ENCODE measurements at regions not wholly inside any gene's neighbourhood (a gene's known extent, or its start where the extent isn't known, plus 50 kb on each side); places are given as distances from the start of the nearest gene placed in this dataset.
"Not testable (repeated sequence)": the region's sequence is repeated elsewhere in the genome, so short reads cannot be mapped to it uniquely, and the experiment has no call there.

GRCh38 chr1:149657750-149658149 lies 74.1 kb downstream of the PPIAL4C start:
- H3K4ac ChIP-seq (ENCODE audit: low read depth, low read length); H3K79me2 ChIP-seq (ENCODE audit: control insufficient read depth, insufficient read depth, low read length, poor library complexity); H3K18ac ChIP-seq (ENCODE audit: low read length); H3K9ac ChIP-seq (ENCODE audit: low read length); H4K12ac ChIP-seq (ENCODE audit: low read depth, low read length); H2AK5ac ChIP-seq (ENCODE audit: low read length); H3K79me1 ChIP-seq (ENCODE audit: low read length); H3K4me1 ChIP-seq (ENCODE audit: control insufficient read depth in 1 of 2, insufficient read depth in 2 of 2, low read length in 2 of 2); H2BK12ac ChIP-seq (ENCODE audit: low read length); H3K14ac ChIP-seq (ENCODE audit: low read length); H3K27ac ChIP-seq (ENCODE audit: low read depth, low read length); H3K4me3 ChIP-seq (ENCODE audit: low read depth, low read length); H2BK5ac ChIP-seq (ENCODE audit: low read depth, low read length, poor library complexity); H3K36me3 ChIP-seq (ENCODE audit: control insufficient read depth in 1 of 2, insufficient read depth in 2 of 2, low read length in 2 of 2); H4K91ac ChIP-seq (ENCODE audit: low read depth, low read length); H2AFZ ChIP-seq (ENCODE audit: insufficient read depth, low read length, poor library complexity); H2BK120ac ChIP-seq (ENCODE audit: insufficient read depth, low read length, poor library complexity); H3K23ac ChIP-seq (ENCODE audit: low read length); H3K27me3 ChIP-seq (ENCODE audit: insufficient read depth, low read length); H3K4me2 ChIP-seq (ENCODE audit: low read length); H4K8ac ChIP-seq (ENCODE audit: low read depth, low read length); H3K9me3 ChIP-seq (ENCODE audit: insufficient read depth, low read depth, low read length): not testable (repeated sequence)
- peak; percentile 1 to 68 for DNase-seq
- no CpG with 5 or more reads among the region's 4 CpGs for WGBS (ENCODE audit: extremely low coverage, insufficient coverage, insufficient read length)

GRCh38 chr1:149658175-149658574 lies 74.5 kb downstream of the PPIAL4C start:
- not testable (repeated sequence) for H4K91ac ChIP-seq (ENCODE audit: low read depth, low read length); H3K27ac ChIP-seq (ENCODE audit: low read depth, low read length); H3K36me3 ChIP-seq (ENCODE audit: control insufficient read depth in 1 of 2, insufficient read depth in 2 of 2, low read length in 2 of 2); H3K4ac ChIP-seq (ENCODE audit: low read depth, low read length); H3K4me2 ChIP-seq (ENCODE audit: low read length); H3K23ac ChIP-seq (ENCODE audit: low read length); H2AFZ ChIP-seq (ENCODE audit: insufficient read depth, low read length, poor library complexity); H4K8ac ChIP-seq (ENCODE audit: low read depth, low read length); H3K18ac ChIP-seq (ENCODE audit: low read length); H3K4me1 ChIP-seq (ENCODE audit: control insufficient read depth in 1 of 2, insufficient read depth in 2 of 2, low read length in 2 of 2); H3K9me3 ChIP-seq (ENCODE audit: insufficient read depth, low read depth, low read length); H3K79me2 ChIP-seq (ENCODE audit: control insufficient read depth, insufficient read depth, low read length, poor library complexity); H4K12ac ChIP-seq (ENCODE audit: low read depth, low read length); H2BK5ac ChIP-seq (ENCODE audit: low read depth, low read length, poor library complexity); H2BK12ac ChIP-seq (ENCODE audit: low read length); H2BK120ac ChIP-seq (ENCODE audit: insufficient read depth, low read length, poor library complexity); H3K27me3 ChIP-seq (ENCODE audit: insufficient read depth, low read length); H3K9ac ChIP-seq (ENCODE audit: low read length); H3K4me3 ChIP-seq (ENCODE audit: low read depth, low read length); H3K14ac ChIP-seq (ENCODE audit: low read length); H2AK5ac ChIP-seq (ENCODE audit: low read length); H3K79me1 ChIP-seq (ENCODE audit: low read length)
- peak in 1 of 2 donors; percentile 44 for DNase-seq
- WGBS (ENCODE audit: extremely low coverage, insufficient coverage, insufficient read length) = no CpG with 5 or more reads among the region's 5 CpGs

DNA sequence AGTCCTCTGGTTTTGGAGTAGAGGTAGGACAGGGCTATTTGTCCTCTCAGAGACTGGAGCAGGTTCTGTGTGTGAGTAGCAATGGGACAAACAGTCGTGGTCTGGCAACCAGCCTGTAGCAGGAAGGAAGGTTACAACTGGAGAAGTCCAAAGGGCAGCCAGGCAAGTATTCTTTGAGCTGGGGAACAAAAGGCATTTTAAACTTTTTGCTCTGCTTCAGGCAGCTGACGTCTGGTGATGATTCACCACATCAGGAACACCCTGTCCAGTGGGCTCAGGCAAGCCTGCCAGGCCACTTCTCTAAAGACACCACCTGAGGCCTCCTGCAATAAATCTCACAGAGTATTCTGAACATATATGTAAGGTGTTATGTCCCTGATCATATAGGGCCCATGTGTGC lies 81.0 kb downstream of the PPIAL4C start:
- H3K4ac ChIP-seq (ENCODE audit: low read depth, low read length); H3K4me3 ChIP-seq (ENCODE audit: low read depth, low read length): not testable (repeated sequence)
- no CpG with 5 or more reads among the region's 2 CpGs for WGBS (ENCODE audit: extremely low coverage, insufficient coverage, insufficient read length)

GRCh38 chr1:149665033-149665432 lies 81.4 kb downstream of the PPIAL4C start:
- not testable (repeated sequence) for H4K91ac ChIP-seq (ENCODE audit: low read depth, low read length); H3K4me1 ChIP-seq (ENCODE audit: control insufficient read depth in 1 of 2, insufficient read depth in 2 of 2, low read length in 2 of 2); H3K4ac ChIP-seq (ENCODE audit: low read depth, low read length); H3K14ac ChIP-seq (ENCODE audit: low read length); H2AK5ac ChIP-seq (ENCODE audit: low read length); DNase-seq; H3K4me3 ChIP-seq (ENCODE audit: low read depth, low read length); H3K27me3 ChIP-seq (ENCODE audit: insufficient read depth, low read length); H2BK5ac ChIP-seq (ENCODE audit: low read depth, low read length, poor library complexity); H2AFZ ChIP-seq (ENCODE audit: insufficient read depth, low read length, poor library complexity); H3K36me3 ChIP-seq (ENCODE audit: control insufficient read depth in 1 of 2, insufficient read depth in 2 of 2, low read length in 2 of 2); H3K9me3 ChIP-seq (ENCODE audit: insufficient read depth, low read depth, low read length); H2BK12ac ChIP-seq (ENCODE audit: low read length); H3K79me1 ChIP-seq (ENCODE audit: low read length); H3K18ac ChIP-seq (ENCODE audit: low read length); H3K23ac ChIP-seq (ENCODE audit: low read length); H3K79me2 ChIP-seq (ENCODE audit: control insufficient read depth, insufficient read depth, low read length, poor library complexity); H4K12ac ChIP-seq (ENCODE audit: low read depth, low read length); H3K9ac ChIP-seq (ENCODE audit: low read length); H4K8ac ChIP-seq (ENCODE audit: low read depth, low read length); H3K4me2 ChIP-seq (ENCODE audit: low read length); H2BK120ac ChIP-seq (ENCODE audit: insufficient read depth, low read length, poor library complexity)
- H3K27ac ChIP-seq (ENCODE audit: low read depth, low read length) = peak overlapping the region; percentile 17

More for the DNA sequence above, 81.0 kb downstream of the PPIAL4C start:
- not testable (repeated sequence) for H3K9me3 ChIP-seq (ENCODE audit: insufficient read depth, low read depth, low read length); H3K79me1 ChIP-seq (ENCODE audit: low read length); H3K36me3 ChIP-seq (ENCODE audit: control insufficient read depth in 1 of 2, insufficient read depth in 2 of 2, low read length in 2 of 2); H3K23ac ChIP-seq (ENCODE audit: low read length); H2BK120ac ChIP-seq (ENCODE audit: insufficient read depth, low read length, poor library complexity); H3K79me2 ChIP-seq (ENCODE audit: control insufficient read depth, insufficient read depth, low read length, poor library complexity); H2BK5ac ChIP-seq (ENCODE audit: low read depth, low read length, poor library complexity); H3K27me3 ChIP-seq (ENCODE audit: insufficient read depth, low read length); H2AFZ ChIP-seq (ENCODE audit: insufficient read depth, low read length, poor library complexity); H4K12ac ChIP-seq (ENCODE audit: low read depth, low read length); H3K14ac ChIP-seq (ENCODE audit: low read length); H3K18ac ChIP-seq (ENCODE audit: low read length); H3K4me1 ChIP-seq (ENCODE audit: control insufficient read depth in 1 of 2, insufficient read depth in 2 of 2, low read length in 2 of 2); H2BK12ac ChIP-seq (ENCODE audit: low read length); H4K8ac ChIP-seq (ENCODE audit: low read depth, low read length); H2AK5ac ChIP-seq (ENCODE audit: low read length); H3K4me2 ChIP-seq (ENCODE audit: low read length); H3K9ac ChIP-seq (ENCODE audit: low read length); H3K27ac ChIP-seq (ENCODE audit: low read depth, low read length); H4K91ac ChIP-seq (ENCODE audit: low read depth, low read length)
- DNase-seq = peak; percentile 2 to 43

- not testable (repeated sequence) for H3K23ac ChIP-seq (ENCODE audit: low read length); H3K27me3 ChIP-seq (ENCODE audit: insufficient read depth, low read length); H3K18ac ChIP-seq (ENCODE audit: low read length); H3K4ac ChIP-seq (ENCODE audit: low read depth, low read length); H3K14ac ChIP-seq (ENCODE audit: low read length); H3K79me1 ChIP-seq (ENCODE audit: low read length); H2BK5ac ChIP-seq (ENCODE audit: low read depth, low read length, poor library complexity); H3K4me1 ChIP-seq (ENCODE audit: control insufficient read depth in 1 of 2, insufficient read depth in 2 of 2, low read length in 2 of 2); H3K4me3 ChIP-seq (ENCODE audit: low read depth, low read length); H3K79me2 ChIP-seq (ENCODE audit: control insufficient read depth, insufficient read depth, low read length, poor library complexity); H2AK5ac ChIP-seq (ENCODE audit: low read length); H3K9me3 ChIP-seq (ENCODE audit: insufficient read depth, low read depth, low read length); H4K91ac ChIP-seq (ENCODE audit: low read depth, low read length); H2AFZ ChIP-seq (ENCODE audit: insufficient read depth, low read length, poor library complexity); H4K8ac ChIP-seq (ENCODE audit: low read depth, low read length); H3K4me2 ChIP-seq (ENCODE audit: low read length); DNase-seq; H4K12ac ChIP-seq (ENCODE audit: low read depth, low read length); H3K36me3 ChIP-seq (ENCODE audit: control insufficient read depth in 1 of 2, insufficient read depth in 2 of 2, low read length in 2 of 2); H3K9ac ChIP-seq (ENCODE audit: low read length); H2BK120ac ChIP-seq (ENCODE audit: insufficient read depth, low read length, poor library complexity); H2BK12ac ChIP-seq (ENCODE audit: low read length)
- WGBS (ENCODE audit: extremely low coverage, insufficient coverage, insufficient read length) = no CpG with 5 or more reads among the region's 2 CpGs
- H3K27ac ChIP-seq (ENCODE audit: low read depth, low read length) = peak overlapping the region; percentile 25
Observed at GRCh38 chr1:149665528-149665927, 81.9 kb downstream of the PPIAL4C start.
